HG03159 (cell line): ENCODE measurements at regions not wholly inside any gene's neighbourhood (a gene's known extent, or its start where the extent isn't known, plus 50 kb on each side); places are given as distances from the start of the nearest gene placed in this dataset.

Experiments
- ATAC-seq: cut with Tn5 transposase; IDR thresholded peaks from one replicate; pipeline ENCODE4 v1.9.1; 2021; ENCODE audit warnings: mild to moderate bottlenecking, moderate library complexity; ENCODE audit not compliant: unreplicated experiment

DNA sequence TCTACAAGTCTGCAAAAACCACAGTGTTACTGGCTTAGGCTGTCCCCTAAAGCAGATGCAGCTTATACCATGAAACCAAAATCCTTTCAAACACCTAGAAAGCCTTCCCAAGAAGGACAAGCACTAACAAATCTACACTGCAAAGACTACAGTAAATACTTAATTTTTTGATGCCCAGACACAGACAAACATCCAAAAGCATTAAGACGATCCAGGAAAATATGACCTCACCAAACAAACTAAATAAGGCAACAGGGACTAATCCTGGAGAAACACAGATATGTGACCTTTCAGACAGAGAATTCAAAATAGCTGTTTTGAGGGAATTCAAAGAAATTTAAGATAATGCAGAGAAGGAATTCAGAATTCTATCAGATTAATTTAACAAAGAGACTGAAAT lies 423.5 kb downstream of the COL12A1 start:
- no peak for ATAC-seq

DNA sequence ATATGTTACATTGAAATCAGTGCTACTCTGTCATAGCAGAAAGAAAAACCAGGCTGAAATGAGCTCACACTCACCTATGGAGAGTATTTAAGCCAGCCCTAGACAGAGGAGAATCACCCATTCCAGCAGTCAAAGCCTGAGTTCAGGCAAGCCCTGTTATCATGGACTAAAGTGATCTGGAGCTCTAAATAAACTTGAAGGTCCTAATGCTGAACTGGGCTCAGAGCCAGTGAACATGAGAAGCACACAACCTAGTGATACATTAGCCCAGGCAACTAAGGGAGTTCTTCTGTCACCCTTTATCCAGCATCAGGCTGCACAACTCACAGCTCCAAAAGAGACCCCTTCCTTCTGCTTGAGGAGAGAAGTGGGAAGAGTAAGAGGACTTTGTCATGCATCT lies 425.0 kb downstream of the COL12A1 start:
- no peak for ATAC-seq

DNA sequence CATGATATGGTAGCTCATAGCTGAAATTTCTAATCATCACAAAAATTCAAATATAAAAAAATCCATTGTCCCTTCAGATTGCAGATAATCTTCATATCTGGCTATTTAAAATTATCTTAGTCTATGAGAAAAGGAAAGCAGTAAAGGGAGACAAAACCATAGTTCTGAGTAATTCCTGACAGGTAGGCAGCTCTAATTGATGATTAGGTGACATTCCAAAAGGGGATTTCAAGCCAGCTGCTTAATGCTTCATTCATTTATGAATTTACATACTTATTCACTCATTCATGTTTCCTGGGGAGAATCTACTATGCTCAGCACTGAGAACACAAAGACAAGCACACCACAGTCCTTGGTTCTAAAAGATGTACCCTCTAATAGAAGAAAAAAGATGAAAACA lies 437.1 kb downstream of the COL12A1 start:
- no peak for ATAC-seq

DNA sequence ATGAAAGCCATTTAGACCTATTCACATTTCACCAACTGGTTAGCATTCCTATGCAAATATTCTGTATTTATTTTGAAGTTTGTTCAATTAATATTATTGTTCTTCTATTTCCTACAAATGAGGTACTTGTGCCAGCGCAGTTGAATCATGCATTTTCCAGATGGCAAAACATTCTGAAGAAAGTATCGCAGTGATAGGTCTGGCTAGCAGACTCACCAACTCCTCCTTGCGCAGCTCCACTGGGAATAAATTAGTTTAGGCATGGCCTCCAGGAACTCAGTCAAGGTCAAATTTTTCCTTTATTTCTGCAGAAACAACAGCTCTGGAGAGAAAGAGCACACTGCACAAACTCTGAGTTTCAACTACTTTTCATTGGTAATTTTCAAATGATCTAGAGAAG lies 437.7 kb downstream of the COL12A1 start:
- ATAC-seq, result no peak

DNA sequence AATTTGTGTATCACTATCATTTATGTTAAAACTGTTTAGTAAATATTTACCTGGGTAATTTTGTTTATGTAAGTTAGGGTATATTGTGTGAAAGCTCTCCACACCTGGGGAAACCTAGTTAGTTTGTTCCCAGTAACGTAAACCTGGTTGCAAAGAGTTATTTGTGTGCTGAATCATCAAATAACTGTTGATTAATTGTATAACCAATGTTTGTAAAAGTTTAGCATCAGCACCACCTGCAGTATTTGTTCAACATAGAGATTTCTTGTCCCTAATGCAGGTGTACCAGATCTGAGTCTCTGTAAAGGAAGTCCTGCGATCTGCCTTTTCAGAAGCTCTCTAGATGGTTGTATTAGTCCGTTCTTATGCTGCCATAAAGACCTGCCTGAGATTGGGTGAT lies 440.4 kb downstream of the COL12A1 start:
- no peak for ATAC-seq

DNA sequence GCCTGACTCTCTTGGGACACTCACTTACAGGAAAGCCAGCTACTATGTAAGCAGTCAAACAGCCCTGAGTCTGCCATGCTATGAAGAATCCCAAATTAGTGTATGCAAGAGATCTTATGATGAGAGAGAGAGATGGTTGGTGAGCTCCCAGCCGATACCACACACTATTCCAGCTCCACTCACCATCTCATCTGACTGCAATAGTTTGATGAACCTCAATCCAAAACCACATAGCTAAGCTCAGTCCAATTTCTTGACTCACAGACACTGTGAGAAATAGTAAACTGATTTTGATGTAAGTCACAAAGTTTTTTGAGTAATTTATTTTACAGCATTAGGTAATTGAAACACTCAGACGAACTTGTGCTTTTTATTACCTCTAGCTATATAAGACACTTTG lies 441.4 kb downstream of the COL12A1 start:
- no peak for ATAC-seq

DNA sequence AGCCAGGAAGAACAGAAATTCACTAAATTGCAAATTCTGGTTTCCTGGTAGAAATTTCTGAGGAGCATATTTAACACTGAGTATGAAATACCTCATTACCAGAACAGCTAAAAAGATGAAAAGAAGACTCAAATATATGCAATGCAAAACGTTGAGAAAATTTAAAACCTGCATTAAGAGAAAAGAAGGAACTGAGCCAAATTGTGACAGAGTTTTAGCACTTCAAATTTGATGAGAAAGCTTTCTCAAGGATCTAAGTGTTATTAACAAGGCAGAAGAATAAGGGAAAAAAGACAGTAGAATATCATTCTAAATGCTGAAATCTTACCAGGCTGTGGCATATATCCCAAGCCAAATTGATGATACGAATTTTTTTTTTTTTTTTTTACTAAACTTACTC lies 443.0 kb downstream of the COL12A1 start:
- ATAC-seq, result no peak

DNA sequence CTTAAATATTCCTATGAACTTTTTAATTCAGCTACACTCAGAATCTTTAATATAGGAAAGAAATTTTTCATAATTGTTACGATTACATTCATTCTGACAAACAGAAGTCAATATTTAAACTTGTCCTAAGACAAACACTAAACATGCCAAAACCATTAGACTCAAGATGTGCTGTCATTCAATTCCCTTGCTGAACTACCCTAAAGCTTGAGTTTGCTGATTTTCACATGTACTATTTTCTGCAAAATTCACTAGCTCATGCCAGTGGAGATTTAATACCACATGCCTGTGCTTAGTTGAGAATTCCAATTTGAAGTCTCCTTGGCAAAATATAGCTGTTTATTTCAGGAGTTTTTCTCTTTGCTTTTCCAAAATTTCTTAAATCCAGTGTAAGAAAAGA lies 448.0 kb downstream of the COL12A1 start:
- ATAC-seq, result no peak

DNA sequence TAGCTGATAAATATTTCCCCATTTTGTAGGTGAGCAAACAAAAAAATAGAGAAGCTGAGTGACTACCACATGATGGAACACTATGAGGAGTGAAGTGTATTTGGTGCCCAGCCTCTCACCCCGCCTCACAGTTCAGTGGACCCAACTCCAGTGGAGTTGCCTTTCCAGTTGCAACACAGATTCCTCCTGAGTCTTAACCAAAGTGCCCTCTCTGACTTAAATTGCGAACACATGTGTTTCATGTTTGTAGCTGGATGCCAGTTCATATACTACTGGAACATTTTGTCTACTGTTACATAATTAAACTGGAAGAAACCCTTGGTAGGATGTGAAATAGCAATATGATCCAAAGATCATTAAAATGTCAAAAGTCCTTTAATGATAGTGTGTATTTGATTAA lies 448.9 kb downstream of the COL12A1 start:
- ATAC-seq, result no peak

DNA sequence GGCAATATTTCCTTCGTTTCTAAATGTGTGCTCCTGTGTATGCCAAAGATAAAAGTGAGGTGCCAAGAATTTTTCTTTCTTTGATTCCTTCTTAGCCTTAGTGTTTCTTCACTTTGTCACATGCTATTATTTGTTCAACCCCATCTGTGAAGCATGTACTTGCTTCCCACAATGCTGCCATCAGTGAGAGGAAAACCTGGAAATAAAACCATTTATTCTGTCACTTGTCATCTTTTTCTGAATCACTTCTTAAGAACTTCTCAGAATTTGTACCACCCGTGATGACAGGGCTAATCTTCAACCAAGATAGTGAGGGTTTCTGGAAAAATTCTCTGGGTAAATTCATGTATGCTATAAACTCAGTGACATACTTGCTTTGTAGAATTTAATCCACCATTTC lies 450.1 kb downstream of the COL12A1 start:
- no peak for ATAC-seq

DNA sequence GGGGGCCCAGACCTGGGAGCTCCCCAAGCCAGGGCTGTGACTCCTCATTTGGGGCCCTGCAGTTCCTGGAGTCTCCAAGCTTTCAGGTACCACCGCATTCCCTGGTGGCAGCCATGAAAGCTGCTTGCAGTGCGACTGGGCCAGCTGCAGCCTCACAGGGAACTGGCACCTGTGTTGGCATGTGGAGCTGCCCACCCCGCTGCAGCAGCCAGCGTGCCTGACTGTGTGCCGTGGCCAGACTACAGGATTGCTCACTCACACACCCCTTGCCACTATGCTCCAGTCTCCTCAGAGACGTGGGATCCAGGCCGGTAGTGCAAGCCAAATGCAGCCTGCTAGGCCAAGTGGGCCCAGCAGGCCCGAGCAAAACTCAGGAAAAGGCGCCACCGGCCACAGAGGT lies 450.7 kb downstream of the COL12A1 start:
- ATAC-seq, result no peak

DNA sequence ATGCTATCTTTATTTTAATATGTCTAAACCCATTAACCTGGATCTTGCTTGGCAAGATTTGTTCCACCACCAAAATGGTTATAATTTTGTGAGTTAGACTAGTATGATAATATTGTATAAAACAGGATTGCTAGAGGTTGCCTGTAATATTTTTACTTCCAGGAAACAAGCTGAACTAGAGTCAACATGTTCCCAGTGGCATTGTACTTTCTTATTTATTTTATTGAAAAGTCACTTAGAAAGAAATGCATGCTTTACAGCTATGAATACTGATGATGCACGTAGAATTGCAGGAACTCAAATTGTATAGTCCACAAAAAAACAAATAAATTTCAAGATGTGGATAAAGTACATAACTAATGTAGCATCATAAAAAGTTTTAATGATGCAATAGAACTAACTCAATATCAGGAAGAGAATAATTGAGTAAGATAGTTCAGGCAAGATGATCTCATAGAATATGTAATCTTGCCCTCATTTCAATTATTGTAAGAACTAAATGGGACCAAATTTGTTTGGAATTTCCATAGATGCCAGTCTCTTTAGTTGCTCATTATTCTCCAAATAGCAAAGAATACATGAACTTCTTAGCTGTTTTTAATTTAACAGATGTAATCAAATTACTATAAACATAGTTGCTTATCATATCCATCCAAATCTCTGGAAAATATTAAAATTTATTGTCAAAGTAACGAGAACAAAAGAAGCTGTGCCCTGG lies 451.8 kb downstream of the COL12A1 start:
- no peak for ATAC-seq

DNA sequence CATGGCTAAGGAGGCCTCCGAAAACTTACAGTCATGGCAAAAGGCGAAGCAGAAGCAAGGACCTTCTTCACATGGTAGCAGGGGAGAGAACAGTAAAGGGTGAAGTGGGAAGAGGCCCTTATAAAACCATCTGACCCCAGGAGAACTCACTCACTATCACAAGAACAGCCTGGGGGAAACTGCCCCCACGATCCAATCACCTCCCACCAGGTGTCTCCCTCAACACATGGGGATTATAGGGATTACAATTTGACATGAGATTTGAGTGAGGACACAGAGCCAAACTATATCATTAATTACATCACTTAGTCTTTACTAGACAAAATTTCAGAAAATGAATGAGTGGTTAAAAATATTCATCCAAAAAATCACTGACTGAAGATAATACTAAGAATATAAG lies 453.6 kb downstream of the COL12A1 start:
- no peak for ATAC-seq

DNA sequence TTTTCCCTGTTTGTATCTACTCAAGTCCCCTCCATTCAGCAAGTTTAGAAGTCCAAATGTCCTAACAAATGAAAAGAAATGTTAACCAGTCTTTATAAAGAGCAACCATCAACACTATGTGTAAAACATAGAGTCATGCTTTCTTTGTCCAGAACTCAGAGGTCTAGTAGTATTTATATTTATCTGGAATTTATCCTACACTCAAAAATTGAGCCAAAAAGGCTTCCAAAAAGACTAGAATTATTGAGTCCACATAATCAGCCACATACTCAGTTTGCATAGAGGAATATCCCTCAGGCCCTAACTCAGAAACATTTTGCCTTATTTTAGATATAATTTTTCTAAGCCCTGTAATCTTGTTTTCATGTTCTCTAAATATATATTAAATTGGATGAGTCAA lies 455.0 kb downstream of the COL12A1 start:
- ATAC-seq, result no peak

DNA sequence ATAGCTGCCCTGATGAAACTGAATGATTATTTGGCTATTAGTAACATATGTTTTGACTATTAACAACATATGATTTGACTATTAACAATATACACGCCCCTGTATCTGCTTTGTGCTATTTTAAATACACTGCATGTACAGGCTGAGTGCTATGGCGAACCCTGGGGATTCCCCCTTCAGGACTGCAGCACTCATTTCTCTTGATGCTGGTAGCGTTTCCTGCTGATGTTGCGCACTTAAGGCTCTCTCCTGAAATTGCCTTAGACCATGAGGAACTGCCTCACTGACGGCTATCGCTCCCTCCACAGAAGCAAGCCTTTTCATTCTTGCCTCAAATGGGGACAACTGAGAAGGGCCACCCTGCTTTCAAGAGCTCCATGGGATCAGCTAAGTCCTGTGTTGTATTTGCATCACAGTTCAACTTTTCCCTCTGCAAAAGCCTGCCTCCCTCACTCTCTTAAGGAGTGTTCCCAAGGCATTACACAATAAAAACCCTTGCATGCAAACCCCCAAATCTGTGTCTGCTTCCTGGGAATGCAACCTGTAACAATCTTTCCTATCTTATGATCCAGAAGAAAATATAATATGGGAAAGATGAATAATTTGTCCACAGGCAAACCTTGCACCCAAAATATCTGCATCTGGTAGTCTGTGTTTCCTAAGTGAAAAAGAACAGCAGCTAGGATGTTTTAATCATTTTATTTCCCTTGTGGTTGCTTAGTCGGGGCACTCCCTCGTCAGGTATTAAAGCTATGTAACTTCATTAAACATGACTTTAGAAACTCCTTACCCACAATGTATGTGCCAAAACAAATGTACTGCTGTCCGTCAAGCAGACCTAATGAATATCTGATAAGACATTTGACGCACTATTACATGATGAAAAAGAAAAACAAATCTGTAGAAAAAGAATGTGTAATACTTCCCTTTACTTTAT lies 456.4 kb downstream of the COL12A1 start:
- ATAC-seq, result peak; percentile 85

DNA sequence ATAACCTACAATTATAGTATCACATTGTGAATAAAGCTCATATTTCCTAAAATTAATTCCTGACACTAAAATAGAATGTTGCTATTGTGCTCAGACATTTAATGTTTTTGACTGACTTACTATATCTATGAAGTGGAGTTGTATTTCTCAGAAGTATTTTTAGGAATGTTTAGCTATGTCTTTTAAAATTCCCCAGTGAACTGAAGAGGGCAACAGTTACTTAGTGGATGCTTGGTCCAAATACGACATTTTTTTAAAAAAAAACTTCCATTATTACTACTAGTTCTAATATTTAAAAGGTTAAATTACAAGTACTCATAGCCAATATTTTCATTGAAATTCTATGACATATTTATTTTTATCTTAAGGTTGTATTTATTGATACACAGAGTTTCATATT lies 460.2 kb downstream of the COL12A1 start:
- no peak for ATAC-seq

DNA sequence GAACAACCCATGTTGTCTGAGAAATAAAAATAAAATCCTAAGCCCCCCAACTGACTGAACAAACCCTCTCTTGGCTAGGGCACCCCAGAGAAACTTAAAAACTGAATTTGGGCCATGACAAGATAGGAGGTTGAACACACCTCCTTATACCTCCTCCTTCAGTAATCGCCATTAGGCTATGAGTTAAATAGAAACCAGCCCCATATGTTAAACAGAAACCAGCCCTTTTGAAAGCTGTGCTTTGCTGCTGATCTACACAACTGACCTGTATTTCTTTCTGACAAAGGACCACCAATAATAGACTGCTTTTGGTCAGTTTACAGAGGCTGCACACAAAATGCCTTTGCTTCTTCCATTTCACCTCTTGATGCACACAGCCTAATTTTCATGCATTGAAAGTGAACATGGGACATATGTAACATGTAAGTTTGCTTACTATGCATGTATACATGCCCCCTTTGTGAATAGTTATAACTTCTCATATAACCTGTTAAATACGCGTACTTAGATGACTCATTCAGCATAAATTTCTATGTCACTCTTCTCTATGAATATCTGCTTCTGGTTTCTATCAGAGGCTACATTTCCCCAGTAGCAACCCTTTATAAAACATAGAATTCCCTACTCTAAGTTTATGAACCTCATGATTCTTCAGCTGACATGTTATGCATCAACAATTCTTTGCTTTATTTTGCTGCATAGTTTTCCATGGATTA lies 462.9 kb downstream of the COL12A1 start:
- ATAC-seq, result peak; percentile 88

DNA sequence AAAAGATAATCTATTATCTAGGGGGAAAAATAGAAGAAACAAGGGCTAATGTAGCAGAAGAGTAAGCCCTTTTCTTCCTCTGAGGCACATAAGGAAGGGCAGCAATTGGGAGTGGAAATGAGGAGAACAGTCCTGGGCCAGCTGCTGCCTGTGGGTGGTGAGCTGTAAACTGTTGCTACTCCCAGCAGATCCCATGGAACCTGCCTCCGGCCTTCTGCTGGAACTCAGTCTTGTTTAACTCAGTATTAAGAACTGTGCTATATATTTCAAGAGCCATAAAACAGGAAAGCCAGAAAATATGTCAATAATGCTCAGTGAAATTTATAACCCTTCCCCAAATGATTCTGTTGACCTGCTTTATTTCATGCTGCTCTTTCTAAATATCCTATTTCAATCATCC lies 464.2 kb downstream of the COL12A1 start:
- no peak for ATAC-seq

DNA sequence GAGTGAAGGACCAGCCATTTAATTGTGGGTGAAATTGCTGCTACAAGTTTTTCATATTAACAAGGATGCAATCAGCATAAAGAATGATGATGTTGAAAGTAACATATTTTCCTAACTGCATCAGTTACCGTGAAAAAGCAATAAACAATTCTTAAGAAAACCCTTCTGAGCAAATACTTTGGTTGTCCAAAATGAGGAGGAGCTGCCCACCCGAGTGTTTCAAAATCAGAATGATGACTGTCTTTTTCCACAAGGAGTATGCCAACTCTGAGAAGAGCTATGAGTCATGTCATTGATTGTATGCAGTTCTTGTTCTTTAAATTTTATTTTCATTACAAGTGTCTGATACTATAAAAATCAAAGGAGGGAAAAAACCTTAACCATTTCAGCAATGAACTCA lies 470.5 kb downstream of the COL12A1 start:
- ATAC-seq, result no peak

DNA sequence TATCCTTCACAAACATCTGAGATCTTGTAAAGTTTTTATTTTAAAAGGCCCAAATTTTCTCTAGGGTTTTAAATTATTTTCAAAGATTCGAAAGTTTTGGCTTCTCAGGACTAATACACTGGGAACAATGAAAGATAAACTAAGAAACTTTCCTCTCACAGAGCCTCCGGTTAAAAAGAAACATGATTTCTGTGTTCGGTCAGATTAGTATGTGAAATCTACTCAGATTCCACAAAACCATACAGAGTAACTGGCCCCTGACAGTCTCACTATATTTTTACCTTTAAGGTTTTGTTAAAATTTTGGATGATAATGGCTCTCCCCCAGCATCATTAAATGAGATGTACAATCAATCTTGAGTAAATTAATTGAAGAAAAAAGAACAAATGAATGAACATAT lies 471.0 kb downstream of the COL12A1 start:
- no peak for ATAC-seq

DNA sequence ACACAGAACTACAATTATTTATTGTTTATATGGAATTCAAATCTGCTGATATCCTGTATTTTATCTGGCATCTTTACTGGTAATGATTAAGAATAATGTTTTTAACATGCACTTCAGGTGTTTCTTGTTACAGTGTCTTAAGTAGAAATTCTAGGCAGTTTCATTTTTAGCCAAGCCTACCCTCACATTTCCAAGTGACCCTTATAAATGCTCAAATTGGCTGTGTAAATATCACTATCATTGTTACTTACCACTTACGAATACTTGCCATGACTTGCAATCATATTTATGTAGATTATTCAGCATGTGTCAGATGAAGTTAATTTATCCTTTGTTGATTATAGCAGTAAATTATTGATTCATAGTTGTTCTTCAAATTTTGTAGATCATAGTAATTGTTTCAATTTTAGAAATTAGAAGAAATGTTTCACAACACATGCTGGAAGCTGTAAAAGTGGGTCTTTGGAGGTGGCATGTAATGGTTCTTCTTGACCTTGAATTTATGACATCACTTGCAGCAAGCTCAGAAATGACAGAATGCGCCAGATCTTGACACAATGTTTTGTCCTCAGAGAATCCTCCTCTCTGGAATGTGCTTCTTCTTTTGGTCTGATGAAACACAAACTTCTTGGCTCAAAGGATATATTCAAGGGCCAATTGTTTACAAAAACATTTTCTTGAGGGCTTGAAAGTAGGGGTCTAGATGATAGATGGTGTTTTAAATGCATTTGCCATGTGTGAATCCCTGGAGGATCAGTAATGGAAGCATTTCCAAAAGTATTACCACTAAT lies 471.8 kb downstream of the COL12A1 start:
- no peak for ATAC-seq
